Panc1 (cell line): ENCODE measurements at regions not wholly inside any gene's neighbourhood (a gene's known extent, or its start where the extent isn't known, plus 50 kb on each side); places are given as distances from the start of the nearest gene placed in this dataset.

Source experiments
- ATAC-seq: fragments of 200-7000 bp; cut with Tn5 transposase; 2 replicates; pipeline ENCODE4 v1.9.1; 2020; ENCODE audit warnings: mild to moderate bottlenecking, moderate library complexity
- BruUV-seq: library from RNA; stranded (reverse); fragments of 400-500 nt; replicated peaks from 2 replicates; lab custom pipeline; 2021; lab: Mats Ljungman, UMichigan
- CTCF ChIA-PET: fragments of 300-600 bp; sonication (Branson Sonifier 250); formaldehyde crosslinking; loops from one replicate; lab custom pipeline; 2022; ENCODE audit warnings: antibody characterized with exemption; lab: Charles Lee
- POLR2A ChIA-PET: fragments of 300-600 bp; sonication (Branson Sonifier 250); formaldehyde crosslinking; loops from one replicate; lab custom pipeline; 2022; ENCODE audit warnings: antibody characterized with exemption; lab: Charles Lee
- DNase-seq: peaks from one replicate; pipeline ENCODE4 v3.0.0-alpha.2; 2010; ENCODE audit warnings: low read depth, low spot score
- H3K27ac ChIP-seq: 2 replicates; pipeline ENCODE4 v1.5.1; 2011; ENCODE audit warnings: mild to moderate bottlenecking, low read length, inconsistent platforms
- H3K27me3 ChIP-seq: fragments of 200-500 bp; sonication (Bioruptor generic); 2 replicates; pipeline ENCODE4 v1.6.0; 2014; ENCODE audit warnings: low read length, inconsistent platforms; ENCODE audit not compliant: control insufficient read depth, insufficient read depth
- H3K36me3 ChIP-seq: fragments of 200-500 bp; sonication (Bioruptor generic); 2 replicates; pipeline ENCODE4 v1.5.1; 2014; ENCODE audit warnings: inconsistent platforms, mild to moderate bottlenecking, low read length, moderate library complexity; ENCODE audit not compliant: control insufficient read depth, insufficient read depth
- H3K4me1 ChIP-seq: 2 replicates; pipeline ENCODE4 v1.5.1; 2011; ENCODE audit warnings: inconsistent platforms, mild to moderate bottlenecking, low read length, moderate library complexity; ENCODE audit not compliant: control insufficient read depth, insufficient read depth
- H3K4me3 ChIP-seq, 2 experiments: 2 replicates each; pipeline ENCODE4 v1.5.1; 2011 to 2012; ENCODE audit warnings: low read depth in 2 of 2, low read length in 2 of 2, mild to moderate bottlenecking in 2 of 2, inconsistent platforms in 1 of 2, moderate library complexity in 1 of 2
- H3K9me3 ChIP-seq: fragments of 200-500 bp; sonication (Bioruptor generic); 2 replicates; pipeline ENCODE4 v1.5.1; 2014; ENCODE audit warnings: low read depth, mild to moderate bottlenecking, inconsistent platforms, low read length, moderate library complexity; ENCODE audit not compliant: control insufficient read depth, insufficient read depth
- POLR2AphosphoS5 ChIP-seq: IDR thresholded peaks from 2 replicates; pipeline ENCODE4 v1.6.1; 2012; ENCODE audit warnings: mild to moderate bottlenecking, low read depth, low read length, moderate library complexity
- SIN3A ChIP-seq: IDR thresholded peaks from 2 replicates; pipeline ENCODE4 v1.6.1; 2012; ENCODE audit warnings: low read depth, mild to moderate bottlenecking, low read length, moderate library complexity, borderline replicate concordance; ENCODE audit not compliant: insufficient read depth
- TCF7L2 ChIP-seq: IDR thresholded peaks from 2 replicates; pipeline ENCODE4 v1.6.1; 2011; ENCODE audit warnings: mild to moderate bottlenecking, low read depth, low read length, inconsistent platforms
- in situ Hi-C: cut with HindIII; loops from 2 replicates; pipeline ENCODE4 v1.10.0; 2016; ENCODE audit warnings: low sequenced_read_pairs, low pct_unique_long_range_greater_than_20kb
- intact Hi-C: fragments of 100-400 bp; cut with micrococcal nuclease; formaldehyde crosslinking; loops from one replicate; pipeline ENCODE4 v1.10.0; 2022; ENCODE audit not compliant: unreplicated experiment
- TF ChIP-seq, protein P1 (sequence below), 2 experiments: IDR thresholded peaks; 2 replicates each; pipeline ENCODE4 v1.6.1; 2011 to 2012; ENCODE audit warnings: low read depth in 2 of 2, control low read depth in 1 of 2, low read length in 1 of 2, mild to moderate bottlenecking in 1 of 2, moderate library complexity in 1 of 2; ENCODE audit not compliant: insufficient read depth in 1 of 2
- TF ChIP-seq, protein P2 (sequence below): fragments of 450-650 bp; IDR thresholded peaks from 2 replicates; pipeline ENCODE4 v1.5.1; 2017; ENCODE audit warnings: mild to moderate bottlenecking

DNA sequence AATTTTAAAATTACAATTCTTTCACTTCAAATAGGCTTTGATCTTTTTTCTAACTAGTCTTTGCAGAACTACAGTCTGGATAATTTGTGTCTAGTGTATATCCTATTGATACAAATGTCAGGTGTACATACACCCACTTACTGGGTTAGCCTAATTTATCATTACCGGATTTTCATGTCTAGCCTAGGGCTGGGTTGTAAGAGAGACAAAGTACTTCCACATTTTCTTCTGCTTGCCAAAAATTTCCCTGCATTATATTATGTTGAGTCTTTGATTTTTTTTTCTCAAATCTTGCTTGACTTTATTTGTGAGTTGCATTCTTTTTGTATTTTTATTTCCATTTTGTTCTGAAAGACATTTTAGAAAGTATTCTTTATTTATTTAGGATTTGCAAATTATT lies 284.8 kb upstream of the FZD8 start:
- no peaks in the 10 kb centered on the region for H3K27me3 ChIP-seq
- H3K4me1 ChIP-seq: no peaks in the 10 kb centered on the region
- POLR2A ChIA-PET: no interaction called here
- ATAC-seq: no peak
- no peak overlapping the region for H3K4me3 ChIP-seq
- no TSS peak for BruUV-seq
- no peak overlapping the region for H3K27ac ChIP-seq
- CTCF ChIA-PET: no interaction called here
- intact Hi-C loops: no loop called here
- TF ChIP-seq POLR2AphosphoS5 (no peak), TCF7L2 (no peak), SIN3A (no peak)
- TF ChIP-seq, protein P1, sequence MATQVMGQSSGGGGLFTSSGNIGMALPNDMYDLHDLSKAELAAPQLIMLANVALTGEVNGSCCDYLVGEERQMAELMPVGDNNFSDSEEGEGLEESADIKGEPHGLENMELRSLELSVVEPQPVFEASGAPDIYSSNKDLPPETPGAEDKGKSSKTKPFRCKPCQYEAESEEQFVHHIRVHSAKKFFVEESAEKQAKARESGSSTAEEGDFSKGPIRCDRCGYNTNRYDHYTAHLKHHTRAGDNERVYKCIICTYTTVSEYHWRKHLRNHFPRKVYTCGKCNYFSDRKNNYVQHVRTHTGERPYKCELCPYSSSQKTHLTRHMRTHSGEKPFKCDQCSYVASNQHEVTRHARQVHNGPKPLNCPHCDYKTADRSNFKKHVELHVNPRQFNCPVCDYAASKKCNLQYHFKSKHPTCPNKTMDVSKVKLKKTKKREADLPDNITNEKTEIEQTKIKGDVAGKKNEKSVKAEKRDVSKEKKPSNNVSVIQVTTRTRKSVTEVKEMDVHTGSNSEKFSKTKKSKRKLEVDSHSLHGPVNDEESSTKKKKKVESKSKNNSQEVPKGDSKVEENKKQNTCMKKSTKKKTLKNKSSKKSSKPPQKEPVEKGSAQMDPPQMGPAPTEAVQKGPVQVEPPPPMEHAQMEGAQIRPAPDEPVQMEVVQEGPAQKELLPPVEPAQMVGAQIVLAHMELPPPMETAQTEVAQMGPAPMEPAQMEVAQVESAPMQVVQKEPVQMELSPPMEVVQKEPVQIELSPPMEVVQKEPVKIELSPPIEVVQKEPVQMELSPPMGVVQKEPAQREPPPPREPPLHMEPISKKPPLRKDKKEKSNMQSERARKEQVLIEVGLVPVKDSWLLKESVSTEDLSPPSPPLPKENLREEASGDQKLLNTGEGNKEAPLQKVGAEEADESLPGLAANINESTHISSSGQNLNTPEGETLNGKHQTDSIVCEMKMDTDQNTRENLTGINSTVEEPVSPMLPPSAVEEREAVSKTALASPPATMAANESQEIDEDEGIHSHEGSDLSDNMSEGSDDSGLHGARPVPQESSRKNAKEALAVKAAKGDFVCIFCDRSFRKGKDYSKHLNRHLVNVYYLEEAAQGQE (IDR thresholded peaks at IDR 0.05; ENCODE audit: insufficient read depth in 1 of 2, low read depth in 2 of 2, low read length in 1 of 2): no peak
- TF ChIP-seq, protein P2, sequence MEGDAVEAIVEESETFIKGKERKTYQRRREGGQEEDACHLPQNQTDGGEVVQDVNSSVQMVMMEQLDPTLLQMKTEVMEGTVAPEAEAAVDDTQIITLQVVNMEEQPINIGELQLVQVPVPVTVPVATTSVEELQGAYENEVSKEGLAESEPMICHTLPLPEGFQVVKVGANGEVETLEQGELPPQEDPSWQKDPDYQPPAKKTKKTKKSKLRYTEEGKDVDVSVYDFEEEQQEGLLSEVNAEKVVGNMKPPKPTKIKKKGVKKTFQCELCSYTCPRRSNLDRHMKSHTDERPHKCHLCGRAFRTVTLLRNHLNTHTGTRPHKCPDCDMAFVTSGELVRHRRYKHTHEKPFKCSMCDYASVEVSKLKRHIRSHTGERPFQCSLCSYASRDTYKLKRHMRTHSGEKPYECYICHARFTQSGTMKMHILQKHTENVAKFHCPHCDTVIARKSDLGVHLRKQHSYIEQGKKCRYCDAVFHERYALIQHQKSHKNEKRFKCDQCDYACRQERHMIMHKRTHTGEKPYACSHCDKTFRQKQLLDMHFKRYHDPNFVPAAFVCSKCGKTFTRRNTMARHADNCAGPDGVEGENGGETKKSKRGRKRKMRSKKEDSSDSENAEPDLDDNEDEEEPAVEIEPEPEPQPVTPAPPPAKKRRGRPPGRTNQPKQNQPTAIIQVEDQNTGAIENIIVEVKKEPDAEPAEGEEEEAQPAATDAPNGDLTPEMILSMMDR: no peak
- no peak for DNase-seq
- H3K9me3 ChIP-seq: no peaks in the 10 kb centered on the region
- no peaks in the 10 kb centered on the region for H3K36me3 ChIP-seq
- in situ Hi-C loops: no loop called here

DNA sequence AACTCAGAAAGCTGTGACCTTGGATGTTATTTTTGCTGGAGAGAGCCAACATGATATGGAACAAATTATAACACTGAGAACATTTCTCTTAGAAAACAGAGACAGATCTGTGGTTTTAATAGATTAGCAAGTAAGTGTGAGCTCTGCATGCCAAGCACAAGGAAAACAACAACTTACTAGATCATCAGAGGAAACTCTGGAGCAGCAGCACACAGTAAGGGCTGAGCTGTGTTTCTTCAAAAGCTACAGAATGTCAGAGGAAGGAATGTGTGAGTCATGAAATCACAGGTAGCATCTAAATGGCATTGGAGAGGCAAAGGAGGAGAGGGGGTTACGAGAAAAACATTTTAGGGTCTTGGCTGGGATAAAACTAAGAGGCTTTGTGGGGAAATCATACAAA lies 283.4 kb upstream of the FZD8 start:
- in situ Hi-C loops (no loop called here), intact Hi-C loops (no loop called here)
- no peak overlapping the region for H3K4me3 ChIP-seq
- H3K27me3 ChIP-seq: no peaks in the 10 kb centered on the region
- DNase-seq (no peak), ATAC-seq (no peak)
- no peaks in the 10 kb centered on the region for H3K4me1 ChIP-seq
- BruUV-seq: no TSS peak
- no peaks in the 10 kb centered on the region for H3K9me3 ChIP-seq
- H3K36me3 ChIP-seq: no peaks in the 10 kb centered on the region
- CTCF ChIA-PET: no interaction called here
- TF ChIP-seq TCF7L2 (no peak), POLR2AphosphoS5 (no peak), SIN3A (no peak)
- TF ChIP-seq, protein P1 (IDR thresholded peaks at IDR 0.05; ENCODE audit: insufficient read depth in 1 of 2, low read depth in 2 of 2, low read length in 1 of 2): no peak
- TF ChIP-seq, protein P2: no peak
- H3K27ac ChIP-seq: no peak overlapping the region
- POLR2A ChIA-PET: no interaction called here
